NT2/D1 (cell line): ENCODE measurements at regions not wholly inside any gene's neighbourhood (a gene's known extent, or its start where the extent isn't known, plus 50 kb on each side); places are given as distances from the start of the nearest gene placed in this dataset.

Experiments used
- SUZ12 ChIP-seq: IDR thresholded peaks from 2 replicates; pipeline ENCODE4 v1.6.1; 2011; ENCODE audit not compliant: insufficient read length, insufficient read depth; ENCODE audit errors: extremely low read depth
- YY1 ChIP-seq: IDR thresholded peaks from 2 replicates; pipeline ENCODE4 v1.6.1; 2011; ENCODE audit not compliant: insufficient read length, insufficient read depth
- ZNF274 ChIP-seq: IDR thresholded peaks from 2 replicates; pipeline ENCODE4 v1.6.1; 2011; ENCODE audit warnings: mild to moderate bottlenecking, low read depth, low read length

DNA sequence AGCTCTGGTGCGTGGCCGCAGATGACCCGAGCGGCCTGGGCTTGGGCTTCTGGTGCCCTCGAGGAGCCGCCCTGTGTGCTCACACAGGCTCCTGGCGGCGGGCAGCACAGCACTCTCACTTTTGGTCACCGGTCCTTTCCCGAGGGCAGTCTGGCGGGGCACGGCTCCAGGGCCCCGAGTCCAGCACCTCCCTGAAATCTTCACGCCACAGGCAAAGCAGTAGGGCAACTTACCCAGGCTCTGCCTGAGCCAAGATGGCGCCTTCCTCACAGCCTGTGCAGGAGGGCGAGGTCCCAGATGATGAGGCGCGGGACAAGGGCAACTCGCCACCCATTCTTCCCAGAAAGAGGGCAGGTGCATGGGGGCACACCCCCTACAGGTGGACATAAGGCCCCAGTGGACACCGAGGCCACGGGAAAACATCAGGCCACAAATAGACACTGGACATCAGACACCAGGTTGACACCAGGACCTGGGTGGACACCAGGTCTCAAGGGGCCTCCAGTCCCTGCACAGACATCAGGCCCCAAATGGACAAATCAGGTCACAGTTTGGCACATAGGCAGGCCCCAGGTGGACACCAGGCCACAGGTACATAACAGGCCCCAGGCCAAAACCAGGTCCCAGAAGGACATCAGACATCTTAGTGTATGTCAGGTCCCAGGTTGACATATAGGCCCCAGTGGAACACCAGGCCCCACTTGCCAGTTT lies 57.6 kb upstream of the SEPTIN5 start:
- TF ChIP-seq ZNF274 (no peak), YY1 (no peak), SUZ12 (no peak)
